ENCODE measurements at regions not wholly inside any gene's neighbourhood (a gene's known extent, or its start where the extent isn't known, plus 50 kb on each side); places are given as distances from the start of the nearest gene placed in this dataset.

DNA sequence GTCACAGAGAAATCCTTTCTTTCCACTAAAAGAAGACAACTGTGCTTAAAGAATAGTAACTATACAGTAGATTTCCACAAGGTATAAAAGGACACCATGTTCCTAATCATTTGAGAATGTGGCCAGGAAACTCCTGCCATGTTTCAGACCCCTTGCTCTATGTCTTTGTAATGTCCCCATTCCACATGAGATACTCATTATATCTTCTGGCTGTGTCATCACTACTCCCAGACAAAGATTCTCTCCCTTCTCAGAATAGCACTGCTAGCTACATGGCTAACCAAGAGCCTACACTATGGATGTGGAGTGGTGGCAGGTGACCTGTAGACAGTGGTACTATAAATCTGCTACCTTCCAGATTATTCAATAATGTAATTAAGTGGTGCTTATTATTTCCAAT lies 218.1 kb upstream of the MCHR2 start:
- no peak overlapping the region for H3K27ac ChIP-seq (replicated peaks)
- no peaks in the 10 kb centered on the region for H3K27me3 ChIP-seq (ENCODE audit: insufficient read depth, poor library complexity, severe bottlenecking)
- no peak for TF ChIP-seq POLR2AphosphoS5 (IDR thresholded peaks at IDR 0.05; ENCODE audit: low read depth)
- no peak for DNase-seq (ENCODE audit: low read depth in 1 of 2, low spot score in 1 of 2)
- H3K4me3 ChIP-seq (replicated peaks; ENCODE audit: insufficient read depth, low read length) = no peak overlapping the region

DNA sequence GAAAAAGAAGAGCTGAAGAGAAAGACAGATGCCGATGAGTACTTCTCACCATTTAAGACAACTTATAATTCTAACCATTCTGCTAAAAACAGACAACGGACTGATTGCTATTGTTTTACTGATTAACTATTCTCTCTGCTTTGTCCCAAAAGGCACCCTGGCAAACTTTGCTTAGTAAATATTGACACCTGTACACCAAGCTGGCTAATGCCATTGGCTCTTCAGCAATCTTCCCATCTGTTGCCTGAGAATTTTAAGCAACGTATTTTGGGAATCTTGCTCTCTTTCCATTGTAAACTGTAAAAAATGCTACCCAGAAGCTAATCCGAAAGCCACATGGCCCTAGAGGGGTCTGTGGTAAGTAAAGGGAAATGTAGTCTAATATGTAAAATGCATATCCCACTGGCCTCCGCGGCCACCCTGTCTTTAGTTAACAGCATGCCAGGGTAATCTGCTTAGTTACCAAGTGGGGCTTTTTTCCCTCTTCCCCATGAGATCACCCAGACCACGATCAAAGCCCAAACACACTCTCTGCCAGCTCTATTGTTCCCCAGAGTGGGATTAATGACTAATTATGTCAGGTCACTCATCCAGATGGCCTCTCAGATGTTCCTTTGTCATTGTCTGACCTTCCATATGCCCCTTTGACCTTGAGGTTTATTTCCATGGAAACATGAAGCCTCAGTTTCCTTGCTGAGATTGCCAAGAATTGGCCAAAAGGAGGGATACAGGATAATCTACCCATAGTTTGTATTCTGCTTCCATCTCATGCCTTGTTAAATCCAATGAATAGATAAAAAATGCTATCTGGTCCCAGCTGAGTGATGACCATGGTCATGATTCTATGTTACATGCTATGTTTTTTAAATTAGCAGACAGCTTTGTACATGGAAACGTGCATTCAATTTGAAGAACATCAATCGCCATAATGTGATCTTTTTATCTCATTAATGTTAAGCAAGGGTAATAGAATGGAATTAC lies 216.4 kb upstream of the MCHR2 start:
- Histone ChIP-seq H3K27ac (replicated peaks) (no peak overlapping the region), H3K4me3 (replicated peaks; ENCODE audit: insufficient read depth, low read length) (no peak overlapping the region), H3K27me3 (ENCODE audit: insufficient read depth, poor library complexity, severe bottlenecking) (no peaks in the 10 kb centered on the region)
- TF ChIP-seq, protein P1, sequence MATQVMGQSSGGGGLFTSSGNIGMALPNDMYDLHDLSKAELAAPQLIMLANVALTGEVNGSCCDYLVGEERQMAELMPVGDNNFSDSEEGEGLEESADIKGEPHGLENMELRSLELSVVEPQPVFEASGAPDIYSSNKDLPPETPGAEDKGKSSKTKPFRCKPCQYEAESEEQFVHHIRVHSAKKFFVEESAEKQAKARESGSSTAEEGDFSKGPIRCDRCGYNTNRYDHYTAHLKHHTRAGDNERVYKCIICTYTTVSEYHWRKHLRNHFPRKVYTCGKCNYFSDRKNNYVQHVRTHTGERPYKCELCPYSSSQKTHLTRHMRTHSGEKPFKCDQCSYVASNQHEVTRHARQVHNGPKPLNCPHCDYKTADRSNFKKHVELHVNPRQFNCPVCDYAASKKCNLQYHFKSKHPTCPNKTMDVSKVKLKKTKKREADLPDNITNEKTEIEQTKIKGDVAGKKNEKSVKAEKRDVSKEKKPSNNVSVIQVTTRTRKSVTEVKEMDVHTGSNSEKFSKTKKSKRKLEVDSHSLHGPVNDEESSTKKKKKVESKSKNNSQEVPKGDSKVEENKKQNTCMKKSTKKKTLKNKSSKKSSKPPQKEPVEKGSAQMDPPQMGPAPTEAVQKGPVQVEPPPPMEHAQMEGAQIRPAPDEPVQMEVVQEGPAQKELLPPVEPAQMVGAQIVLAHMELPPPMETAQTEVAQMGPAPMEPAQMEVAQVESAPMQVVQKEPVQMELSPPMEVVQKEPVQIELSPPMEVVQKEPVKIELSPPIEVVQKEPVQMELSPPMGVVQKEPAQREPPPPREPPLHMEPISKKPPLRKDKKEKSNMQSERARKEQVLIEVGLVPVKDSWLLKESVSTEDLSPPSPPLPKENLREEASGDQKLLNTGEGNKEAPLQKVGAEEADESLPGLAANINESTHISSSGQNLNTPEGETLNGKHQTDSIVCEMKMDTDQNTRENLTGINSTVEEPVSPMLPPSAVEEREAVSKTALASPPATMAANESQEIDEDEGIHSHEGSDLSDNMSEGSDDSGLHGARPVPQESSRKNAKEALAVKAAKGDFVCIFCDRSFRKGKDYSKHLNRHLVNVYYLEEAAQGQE (IDR thresholded peaks at IDR 0.05; ENCODE audit: insufficient replicate concordance, low read depth) = no peak
- TF ChIP-seq, protein P2, sequence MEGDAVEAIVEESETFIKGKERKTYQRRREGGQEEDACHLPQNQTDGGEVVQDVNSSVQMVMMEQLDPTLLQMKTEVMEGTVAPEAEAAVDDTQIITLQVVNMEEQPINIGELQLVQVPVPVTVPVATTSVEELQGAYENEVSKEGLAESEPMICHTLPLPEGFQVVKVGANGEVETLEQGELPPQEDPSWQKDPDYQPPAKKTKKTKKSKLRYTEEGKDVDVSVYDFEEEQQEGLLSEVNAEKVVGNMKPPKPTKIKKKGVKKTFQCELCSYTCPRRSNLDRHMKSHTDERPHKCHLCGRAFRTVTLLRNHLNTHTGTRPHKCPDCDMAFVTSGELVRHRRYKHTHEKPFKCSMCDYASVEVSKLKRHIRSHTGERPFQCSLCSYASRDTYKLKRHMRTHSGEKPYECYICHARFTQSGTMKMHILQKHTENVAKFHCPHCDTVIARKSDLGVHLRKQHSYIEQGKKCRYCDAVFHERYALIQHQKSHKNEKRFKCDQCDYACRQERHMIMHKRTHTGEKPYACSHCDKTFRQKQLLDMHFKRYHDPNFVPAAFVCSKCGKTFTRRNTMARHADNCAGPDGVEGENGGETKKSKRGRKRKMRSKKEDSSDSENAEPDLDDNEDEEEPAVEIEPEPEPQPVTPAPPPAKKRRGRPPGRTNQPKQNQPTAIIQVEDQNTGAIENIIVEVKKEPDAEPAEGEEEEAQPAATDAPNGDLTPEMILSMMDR (IDR thresholded peaks at IDR 0.05; ENCODE audit: insufficient read depth, low read length) = no peak
- TF ChIP-seq POLR2AphosphoS5 (IDR thresholded peaks at IDR 0.05; ENCODE audit: low read depth) (no peak), SPI1 (IDR thresholded peaks at IDR 0.05; ENCODE audit: borderline replicate concordance, low read depth) (no peak), GABPA (IDR thresholded peaks at IDR 0.05; ENCODE audit: low read depth) (no peak)
- DNase-seq (ENCODE audit: low read depth in 1 of 2, low spot score in 1 of 2) = no peak

DNA sequence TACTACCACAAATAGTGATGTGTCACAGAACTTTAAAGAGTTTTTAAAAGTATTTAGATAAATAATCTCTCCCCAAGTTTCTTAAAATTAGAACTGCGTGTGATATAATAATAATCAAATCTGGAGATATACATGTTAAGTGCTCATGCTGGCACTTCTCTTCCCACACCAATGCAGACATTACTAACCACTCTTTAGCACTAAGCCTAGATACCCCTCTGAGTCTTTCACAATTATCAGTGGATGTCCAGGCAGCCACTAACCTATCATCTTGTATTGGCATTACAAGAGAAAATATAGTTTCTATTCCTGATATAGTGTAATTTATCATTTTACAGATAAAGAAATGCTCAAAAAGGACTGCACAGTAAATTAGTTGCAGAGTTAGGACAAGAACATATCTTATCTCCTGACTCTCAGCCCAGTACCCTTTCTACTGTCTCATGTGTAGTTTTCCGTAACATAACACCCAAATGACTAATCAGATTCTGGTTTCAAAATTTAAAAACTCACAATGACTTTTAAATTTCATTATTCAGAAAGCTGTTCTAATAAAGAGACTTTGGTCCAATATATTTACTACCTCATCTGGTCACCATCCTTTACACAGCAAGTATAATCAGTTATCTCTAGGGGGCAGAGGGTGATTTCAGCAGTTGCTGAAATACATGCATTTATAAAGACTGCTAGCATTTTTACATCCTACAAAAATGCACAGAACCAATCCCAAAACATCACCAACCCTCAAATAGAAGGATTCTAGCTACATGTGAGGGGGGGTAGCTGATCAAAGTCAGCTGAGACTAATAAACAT lies 215.5 kb upstream of the MCHR2 start:
- no peak for TF ChIP-seq SPI1 (IDR thresholded peaks at IDR 0.05; ENCODE audit: borderline replicate concordance, low read depth)
- TF ChIP-seq POLR2AphosphoS5 (IDR thresholded peaks at IDR 0.05; ENCODE audit: low read depth) = no peak
- TF ChIP-seq, protein P1 (IDR thresholded peaks at IDR 0.05; ENCODE audit: insufficient replicate concordance, low read depth) = no peak
- no peak for TF ChIP-seq GABPA (IDR thresholded peaks at IDR 0.05; ENCODE audit: low read depth)
- TF ChIP-seq, protein P2 (IDR thresholded peaks at IDR 0.05; ENCODE audit: insufficient read depth, low read length) = no peak
- DNase-seq (ENCODE audit: low read depth in 1 of 2, low spot score in 1 of 2) = no peak

DNA sequence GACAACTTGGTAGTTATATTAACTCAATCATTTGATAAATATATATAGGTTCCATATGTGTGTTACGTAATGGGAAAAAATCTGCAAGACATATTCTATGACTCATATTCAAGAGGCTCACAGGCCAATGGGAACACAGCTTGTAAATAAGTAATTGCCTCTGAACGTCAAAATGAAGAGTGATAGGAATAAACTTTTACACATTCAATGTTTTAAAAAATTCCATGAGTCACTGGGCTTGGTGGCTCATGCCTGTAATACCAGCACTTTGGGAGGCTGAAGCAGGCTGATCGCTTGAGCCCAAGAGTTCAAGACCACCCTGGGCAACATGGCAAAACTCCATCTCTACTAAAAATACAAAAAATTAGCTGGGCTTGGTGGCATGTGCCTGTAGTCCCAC lies 209.4 kb upstream of the MCHR2 start:
- H3K27me3 ChIP-seq (ENCODE audit: insufficient read depth, poor library complexity, severe bottlenecking) = no peaks in the 10 kb centered on the region
- peak in 1 of 2 experiments; percentile 14 for DNase-seq (ENCODE audit: low read depth in 1 of 2, low spot score in 1 of 2)
- H3K4me3 ChIP-seq (replicated peaks; ENCODE audit: insufficient read depth, low read length) = no peak overlapping the region
- no peak overlapping the region for H3K27ac ChIP-seq (replicated peaks)
- TF ChIP-seq GABPA (IDR thresholded peaks at IDR 0.05; ENCODE audit: low read depth) (no peak), POLR2AphosphoS5 (IDR thresholded peaks at IDR 0.05; ENCODE audit: low read depth) (no peak), SPI1 (IDR thresholded peaks at IDR 0.05; ENCODE audit: borderline replicate concordance, low read depth) (no peak)
- TF ChIP-seq, protein P2 (IDR thresholded peaks at IDR 0.05; ENCODE audit: insufficient read depth, low read length) = no peak
- TF ChIP-seq, protein P1 (IDR thresholded peaks at IDR 0.05; ENCODE audit: insufficient replicate concordance, low read depth) = no peak

More for the DNA sequence above, 215.5 kb upstream of the MCHR2 start:
- Histone ChIP-seq H3K27me3 (ENCODE audit: insufficient read depth, poor library complexity, severe bottlenecking) (no peaks in the 10 kb centered on the region), H3K27ac (replicated peaks) (no peak overlapping the region), H3K4me3 (replicated peaks; ENCODE audit: insufficient read depth, low read length) (no peak overlapping the region)

All from HL-60 (cell line).